ENCODE measurements at regions not wholly inside any gene's neighbourhood (a gene's known extent, or its start where the extent isn't known, plus 50 kb on each side); places are given as distances from the start of the nearest gene placed in this dataset.

DNA sequence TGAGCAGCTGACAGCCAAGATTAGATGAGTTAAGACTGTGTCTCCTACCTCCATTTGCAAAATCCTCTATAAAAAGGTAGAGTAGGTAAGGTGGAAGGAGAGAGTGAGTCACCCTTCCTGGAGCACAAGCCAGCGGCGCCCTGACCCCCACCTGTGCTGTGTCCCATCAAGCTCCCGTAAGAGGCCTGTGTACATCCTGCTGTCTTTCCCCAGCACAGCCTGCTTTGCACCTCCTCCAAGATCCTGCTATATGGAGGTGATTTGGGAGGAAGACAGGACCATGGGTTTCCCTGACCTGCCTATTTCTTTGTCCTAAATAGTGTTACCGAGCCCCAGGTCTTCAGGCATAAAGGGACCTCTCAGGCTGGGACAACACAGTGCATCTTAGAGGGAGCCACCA is 62.3 kb upstream of the UQCRFS1 start:
- no peaks in the 10 kb centered on the region for H4K20me1 ChIP-seq (ENCODE audit: insufficient read depth, low read length)
- no peak overlapping the region for H3K9ac ChIP-seq (ENCODE audit: low read length)
- H3K79me2 ChIP-seq (ENCODE audit: low read length): no peaks in the 10 kb centered on the region
- peaks cover 13% of the 10 kb centered on the region for H3K4me1 ChIP-seq (ENCODE audit: low read length)
- no peak overlapping the region for H2AFZ ChIP-seq (ENCODE audit: low read depth, low read length)
- no peak for TF ChIP-seq EZH2phosphoT487 (IDR thresholded peaks at IDR 0.05; ENCODE audit: low read depth)
- TF ChIP-seq, protein P1, sequence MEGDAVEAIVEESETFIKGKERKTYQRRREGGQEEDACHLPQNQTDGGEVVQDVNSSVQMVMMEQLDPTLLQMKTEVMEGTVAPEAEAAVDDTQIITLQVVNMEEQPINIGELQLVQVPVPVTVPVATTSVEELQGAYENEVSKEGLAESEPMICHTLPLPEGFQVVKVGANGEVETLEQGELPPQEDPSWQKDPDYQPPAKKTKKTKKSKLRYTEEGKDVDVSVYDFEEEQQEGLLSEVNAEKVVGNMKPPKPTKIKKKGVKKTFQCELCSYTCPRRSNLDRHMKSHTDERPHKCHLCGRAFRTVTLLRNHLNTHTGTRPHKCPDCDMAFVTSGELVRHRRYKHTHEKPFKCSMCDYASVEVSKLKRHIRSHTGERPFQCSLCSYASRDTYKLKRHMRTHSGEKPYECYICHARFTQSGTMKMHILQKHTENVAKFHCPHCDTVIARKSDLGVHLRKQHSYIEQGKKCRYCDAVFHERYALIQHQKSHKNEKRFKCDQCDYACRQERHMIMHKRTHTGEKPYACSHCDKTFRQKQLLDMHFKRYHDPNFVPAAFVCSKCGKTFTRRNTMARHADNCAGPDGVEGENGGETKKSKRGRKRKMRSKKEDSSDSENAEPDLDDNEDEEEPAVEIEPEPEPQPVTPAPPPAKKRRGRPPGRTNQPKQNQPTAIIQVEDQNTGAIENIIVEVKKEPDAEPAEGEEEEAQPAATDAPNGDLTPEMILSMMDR (IDR thresholded peaks at IDR 0.05; ENCODE audit: low read depth, low read length): no peak
- H3K36me3 ChIP-seq (replicated peaks; ENCODE audit: low read depth, low read length): no peaks in the 10 kb centered on the region
- no peaks in the 10 kb centered on the region for H3K9me3 ChIP-seq (ENCODE audit: insufficient read depth, low read length)
- no peak overlapping the region for H3K4me2 ChIP-seq (ENCODE audit: low read length)
- no peak overlapping the region for H3K27ac ChIP-seq (ENCODE audit: low read length)
- no peak overlapping the region for H3K4me3 ChIP-seq (ENCODE audit: low read length)
- no peaks in the 10 kb centered on the region; the same call in 1 of the 2 replicates for H3K27me3 ChIP-seq (ENCODE audit: low read depth, low read length)

- Histone ChIP-seq H3K36me3 (replicated peaks; ENCODE audit: low read depth, low read length) (no peaks in the 10 kb centered on the region), H3K27ac (ENCODE audit: low read length) (peak overlapping the region; percentile 28; the same call in 1 of the 2 replicates), H3K9me3 (ENCODE audit: insufficient read depth, low read length) (no peaks in the 10 kb centered on the region), H3K9ac (ENCODE audit: low read length) (peak overlapping the region; percentile 45), H4K20me1 (ENCODE audit: insufficient read depth, low read length) (no peaks in the 10 kb centered on the region), H3K79me2 (ENCODE audit: low read length) (no peaks in the 10 kb centered on the region), H3K4me3 (ENCODE audit: low read length) (peak overlapping the region; percentile 73), H2AFZ (ENCODE audit: low read depth, low read length) (peak overlapping the region; percentile 92), H3K4me2 (ENCODE audit: low read length) (peak overlapping the region; percentile 89), H3K4me1 (ENCODE audit: low read length) (peaks cover 13% of the 10 kb centered on the region), H3K27me3 (ENCODE audit: low read depth, low read length) (0 out of 2 replicates have a peak, but pooled peaks cover 4% of the 10 kb centered on the region)
- no peak for TF ChIP-seq EZH2phosphoT487 (IDR thresholded peaks at IDR 0.05; ENCODE audit: low read depth)
- TF ChIP-seq, protein P1 (IDR thresholded peaks at IDR 0.05; ENCODE audit: low read depth, low read length): no peak
Observed at GRCh38 chr19:29277102-29277501, 64.2 kb upstream of the UQCRFS1 start.

- no peak for TF ChIP-seq EZH2phosphoT487 (IDR thresholded peaks at IDR 0.05; ENCODE audit: low read depth)
- TF ChIP-seq, protein P1 (IDR thresholded peaks at IDR 0.05; ENCODE audit: low read depth, low read length): no peak
- Histone ChIP-seq H2AFZ (ENCODE audit: low read depth, low read length) (no peak overlapping the region), H3K4me1 (ENCODE audit: low read length) (peaks cover 13% of the 10 kb centered on the region), H3K36me3 (replicated peaks; ENCODE audit: low read depth, low read length) (no peaks in the 10 kb centered on the region), H3K79me2 (ENCODE audit: low read length) (no peaks in the 10 kb centered on the region), H3K27me3 (ENCODE audit: low read depth, low read length) (peaks cover 18% of the 10 kb centered on the region; the same call in 1 of the 2 replicates), H3K27ac (ENCODE audit: low read length) (no peak overlapping the region), H3K9ac (ENCODE audit: low read length) (no peak overlapping the region), H3K4me3 (ENCODE audit: low read length) (no peak overlapping the region), H4K20me1 (ENCODE audit: insufficient read depth, low read length) (no peaks in the 10 kb centered on the region), H3K9me3 (ENCODE audit: insufficient read depth, low read length) (no peaks in the 10 kb centered on the region), H3K4me2 (ENCODE audit: low read length) (no peak overlapping the region)
Observed at GRCh38 chr19:29278716-29279115, 65.8 kb upstream of the UQCRFS1 start.

DNA sequence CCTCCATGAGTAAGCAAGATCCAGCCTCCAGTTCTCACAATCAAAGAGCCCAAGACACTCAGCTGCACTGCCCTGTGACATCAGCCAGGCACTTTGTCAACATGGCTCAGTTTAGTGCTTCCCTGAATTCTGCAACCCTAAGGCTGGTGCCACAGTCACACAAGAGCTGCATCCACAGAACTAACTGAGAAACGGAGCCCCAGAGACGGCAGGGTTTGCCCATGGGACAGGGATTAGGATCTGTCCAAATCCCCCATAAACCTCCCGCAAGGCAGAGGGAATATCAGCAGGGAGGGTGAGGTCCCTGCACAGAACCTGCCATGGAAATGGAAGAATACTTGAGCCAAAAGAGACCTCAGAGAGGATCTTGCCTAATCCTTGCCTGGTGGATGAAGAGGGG is 70.4 kb upstream of the UQCRFS1 start:
- Histone ChIP-seq H3K9ac (ENCODE audit: low read length) (no peak overlapping the region), H3K79me2 (ENCODE audit: low read length) (no peaks in the 10 kb centered on the region), H3K9me3 (ENCODE audit: insufficient read depth, low read length) (no peaks in the 10 kb centered on the region), H3K27ac (ENCODE audit: low read length) (no peak overlapping the region), H3K4me1 (ENCODE audit: low read length) (no peaks in the 10 kb centered on the region), H4K20me1 (ENCODE audit: insufficient read depth, low read length) (no peaks in the 10 kb centered on the region), H3K4me3 (ENCODE audit: low read length) (no peak overlapping the region), H3K4me2 (ENCODE audit: low read length) (no peak overlapping the region), H3K36me3 (replicated peaks; ENCODE audit: low read depth, low read length) (no peaks in the 10 kb centered on the region), H2AFZ (ENCODE audit: low read depth, low read length) (no peak overlapping the region), H3K27me3 (ENCODE audit: low read depth, low read length) (peaks cover 45% of the 10 kb centered on the region)
- no peak for TF ChIP-seq EZH2phosphoT487 (IDR thresholded peaks at IDR 0.05; ENCODE audit: low read depth)
- TF ChIP-seq, protein P1 (IDR thresholded peaks at IDR 0.05; ENCODE audit: low read depth, low read length): no peak
